Body of pancreas (tissue), 4 donors: ENCODE measurements at regions not wholly inside any gene's neighbourhood (a gene's known extent, or its start where the extent isn't known, plus 50 kb on each side); places are given as distances from the start of the nearest gene placed in this dataset.

Experiments used
- ATAC-seq: fragments of 150-250 bp; one replicate; pipeline ENCODE4 v1.9.1; 2016
- DNase-seq, 4 donors: peaks; one replicate each; pipeline ENCODE4 v3.0.0-alpha.2; 2019
- H3K27ac ChIP-seq, 4 donors: fragments of 200-600 bp; sonication (generic); 1 replicate in 3 of 4; 2 replicates in 1 of 4; pipeline versions ENCODE4 v1.5.1 to v1.6.1; 2016 to 2019; ENCODE audit warnings: mild to moderate bottlenecking in 1 of 4, mixed read lengths in 1 of 4, moderate library complexity in 1 of 4
- H3K27me3 ChIP-seq, 2 donors: fragments of 200-600 bp; sonication (generic); one replicate each; pipeline ENCODE4 v1.6.0; 2016; ENCODE audit warnings: mild to moderate bottlenecking in 1 of 2
- H3K36me3 ChIP-seq, 2 donors: fragments of 200-600 bp; sonication (generic); replicated peaks in 1 of 2; 2 replicates each; pipeline ENCODE4 v1.5.1; 2016; ENCODE audit warnings: low read depth in 2 of 2; ENCODE audit not compliant: insufficient read depth in 1 of 2
- H3K4me1 ChIP-seq: fragments of 200-600 bp; sonication (generic); one replicate; pipeline ENCODE4 v1.6.0; 2016
- H3K4me3 ChIP-seq, 2 donors: fragments of 200-600 bp; sonication (generic); 1 replicate in 1 of 2; 2 replicates in 1 of 2; pipeline ENCODE4 v1.5.1; 2016 to 2019
- H3K9me3 ChIP-seq, 3 donors: fragments of 200-600 bp; sonication (generic); 1 replicate in 2 of 3; 2 replicates in 1 of 3; pipeline ENCODE4 v1.5.1; 2016
- CTCF ChIP-seq, 7 experiments: fragments of 450-650 bp in 4 of 7; fragments of 200-600 bp in 3 of 7; sonication (generic) in 3 of 7; IDR thresholded peaks; one replicate each; pipeline ENCODE4 v1.5.1; 2016 to 2019; ENCODE audit warnings: antibody characterized with exemption in 7 of 7
- POLR2A ChIP-seq, 3 donors: fragments of 450-650 bp; IDR thresholded peaks; one replicate each; pipeline ENCODE4 v1.6.1; 2016; ENCODE audit warnings: antibody characterized with exemption in 3 of 3, mild to moderate bottlenecking in 2 of 3
- WGBS, 2 donors: methylation state at CpG; one replicate each; pipeline ENCODE4 v1.1.5; 2017; 5-methylcytosine and 5-hydroxymethylcytosine counted together
- intact Hi-C: fragments of 100-400 bp; cut with DNase I; formaldehyde crosslinking; loops from one replicate; pipeline ENCODE4 v1.15.1; 2023

DNA sequence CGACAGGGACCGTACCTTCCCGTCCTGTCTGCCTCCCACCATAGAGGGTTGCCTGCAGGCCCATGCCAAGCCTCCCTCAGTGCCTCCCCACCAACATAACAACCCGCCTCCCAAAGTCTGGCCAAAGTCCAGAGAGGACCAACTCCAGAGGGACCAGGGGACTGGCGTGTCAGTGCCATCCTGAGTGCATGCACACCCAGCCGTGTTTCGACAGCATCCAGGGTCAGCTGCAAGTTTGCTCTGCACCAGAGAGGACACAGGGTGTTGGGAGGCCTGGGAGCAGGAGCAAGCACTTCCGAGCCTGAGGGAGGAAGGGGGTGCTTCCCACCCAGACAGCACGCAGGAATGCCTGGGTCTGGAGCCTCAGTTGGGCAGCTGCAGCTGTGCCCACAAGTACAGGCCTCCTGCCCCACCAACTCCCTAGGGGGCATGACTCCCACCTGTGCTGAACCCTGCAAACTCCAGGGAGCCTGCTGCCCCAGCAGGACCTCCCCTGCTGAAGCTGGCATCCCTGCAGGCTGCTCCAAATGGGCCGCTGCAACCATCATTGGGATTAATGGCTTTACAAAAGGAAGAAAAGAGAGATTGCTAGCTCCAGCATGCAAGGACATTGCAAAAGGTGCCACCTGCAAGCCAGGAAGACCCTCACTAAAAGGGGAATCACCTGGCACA, 618.1 kb upstream of the FSHR start:
- H3K36me3 ChIP-seq = no peaks in the 10 kb centered on the region
- H3K27ac ChIP-seq = no peak overlapping the region
- H3K4me3 ChIP-seq = no peak overlapping the region
- ATAC-seq (no peak), DNase-seq (peak in 1 of 4 donors; percentile 12)
- H3K27me3 ChIP-seq = no peaks in the 10 kb centered on the region
- 83 to 84% methylated on average over 6 to 9 of the region's 10 CpGs for WGBS, 2 donors
- TF ChIP-seq POLR2A (IDR thresholded peaks at IDR 0.05) = no peak
- H3K9me3 ChIP-seq = no peaks in the 10 kb centered on the region
- intact Hi-C loops = no loop called here
- H3K4me1 ChIP-seq = no peaks in the 10 kb centered on the region

DNA sequence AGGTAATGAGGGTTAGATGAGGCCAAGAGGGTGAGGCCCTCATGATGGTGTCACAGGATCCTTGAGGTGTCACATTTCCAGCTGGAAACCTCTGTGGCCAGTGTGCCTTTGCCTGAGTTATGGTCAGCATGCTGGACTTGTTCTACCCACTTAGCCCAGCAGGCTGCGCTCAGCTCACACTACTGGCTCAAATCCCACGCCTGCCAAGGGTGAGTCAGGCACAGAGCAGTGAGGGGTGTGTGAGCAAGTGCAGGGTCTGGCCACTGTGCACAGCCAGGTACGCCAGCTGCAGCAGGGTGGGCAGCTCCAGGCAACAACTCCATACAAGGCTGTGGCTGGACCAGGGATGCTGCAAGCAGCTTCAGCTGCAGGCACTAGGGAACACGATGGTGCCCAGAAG, 616.6 kb upstream of the FSHR start:
- no peak overlapping the region for H3K27ac ChIP-seq
- WGBS, 2 donors = 30 to 44% methylated on average over 2 to 4 of the region's 4 CpGs
- intact Hi-C loops = no loop called here
- ATAC-seq = peak; percentile 80
- H3K9me3 ChIP-seq = no peaks in the 10 kb centered on the region
- no peaks in the 10 kb centered on the region for H3K27me3 ChIP-seq
- peak; percentile 59 to 77 (median 62) for DNase-seq
- no peak overlapping the region for H3K4me3 ChIP-seq
- TF ChIP-seq POLR2A (IDR thresholded peaks at IDR 0.05) (no peak), CTCF (IDR thresholded peaks at IDR 0.05) (peak; percentile 26 to 78 (median 60))
- no peaks in the 10 kb centered on the region for H3K36me3 ChIP-seq
- no peaks in the 10 kb centered on the region for H3K4me1 ChIP-seq

DNA sequence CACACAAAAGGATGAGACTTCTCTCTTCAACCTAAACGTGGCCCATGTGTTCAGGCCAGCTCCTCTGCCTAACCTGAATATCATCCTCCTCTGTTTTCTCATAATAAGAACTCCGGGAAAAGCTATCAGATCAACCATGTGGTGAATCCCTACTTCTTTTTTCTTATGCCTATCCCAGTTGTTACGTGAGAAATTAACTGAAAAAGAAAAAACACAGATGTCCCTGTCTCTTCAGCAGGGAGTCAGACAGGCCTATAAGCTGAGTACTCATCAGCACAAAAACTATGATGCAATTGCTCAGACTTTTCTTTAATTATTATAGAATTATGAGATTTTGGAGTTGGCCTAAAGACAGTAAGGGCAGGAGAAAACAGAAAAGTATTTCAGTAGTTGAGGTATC, 613.0 kb upstream of the FSHR start:
- Histone ChIP-seq H3K27me3 (no peaks in the 10 kb centered on the region), H3K4me3 (no peak overlapping the region), H3K4me1 (no peaks in the 10 kb centered on the region), H3K36me3 (no peaks in the 10 kb centered on the region), H3K27ac (no peak overlapping the region), H3K9me3 (no peaks in the 10 kb centered on the region)
- TF ChIP-seq POLR2A (IDR thresholded peaks at IDR 0.05) (no peak), CTCF (IDR thresholded peaks at IDR 0.05) (no peak)
- intact Hi-C loops = no loop called here
- ATAC-seq = no peak
- DNase-seq = no peak
- WGBS, 2 donors = 51 to 63% methylated on average over 3 of the region's 3 CpGs

DNA sequence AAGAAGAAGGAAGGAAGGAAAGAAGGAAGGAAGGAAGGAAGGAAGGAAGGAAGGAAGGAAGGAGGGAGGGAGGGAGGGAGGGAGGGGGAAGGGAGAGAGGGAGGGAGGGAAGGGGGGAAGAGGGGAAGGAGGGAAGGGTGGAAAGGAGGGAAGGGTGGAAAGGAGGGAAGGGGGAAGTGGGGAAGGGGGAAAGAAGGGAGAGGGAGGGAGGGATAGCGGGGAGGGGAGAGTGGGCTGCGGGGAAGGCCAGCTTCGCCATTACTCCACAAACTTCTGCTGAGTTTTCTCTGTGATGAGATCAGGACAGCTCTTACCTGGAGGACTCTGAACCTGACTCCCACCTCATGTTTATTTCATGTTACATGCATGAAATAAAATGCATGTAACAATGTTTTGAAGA, 601.5 kb upstream of the FSHR start:
- Histone ChIP-seq H3K4me3 (no peak overlapping the region), H3K27me3 (no peaks in the 10 kb centered on the region), H3K9me3 (no peaks in the 10 kb centered on the region), H3K27ac (no peak overlapping the region), H3K36me3 (no peaks in the 10 kb centered on the region), H3K4me1 (no peaks in the 10 kb centered on the region)
- TF ChIP-seq CTCF (IDR thresholded peaks at IDR 0.05) = no peak
- TF ChIP-seq POLR2A (IDR thresholded peaks at IDR 0.05) = no peak
- 90 to 98% methylated on average over 3 of the region's 3 CpGs for WGBS, 2 donors
- intact Hi-C loops = no loop called here
- DNase-seq (no peak), ATAC-seq (no peak)

DNA sequence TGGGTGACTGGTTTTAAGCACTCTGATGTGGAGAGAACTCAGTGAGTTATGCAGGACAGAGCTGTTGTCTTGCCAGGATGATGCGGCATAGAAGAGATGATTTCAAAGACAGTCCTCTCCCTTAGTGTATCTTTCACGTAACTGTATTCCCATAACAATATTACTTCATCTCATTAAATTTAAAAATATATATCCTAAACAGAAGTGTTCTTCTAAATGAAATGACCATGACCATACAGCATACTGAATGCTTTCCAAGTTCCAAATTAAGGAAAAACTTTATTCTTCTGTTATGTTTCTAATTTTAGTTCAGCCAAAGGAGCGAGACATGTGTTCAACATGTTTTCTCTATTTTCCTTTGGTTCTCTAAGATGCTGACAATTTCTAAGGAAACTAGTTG, 600.1 kb upstream of the FSHR start:
- TF ChIP-seq POLR2A (IDR thresholded peaks at IDR 0.05) (no peak), CTCF (IDR thresholded peaks at IDR 0.05) (no peak)
- Histone ChIP-seq H3K9me3 (no peaks in the 10 kb centered on the region), H3K36me3 (no peaks in the 10 kb centered on the region), H3K4me1 (no peaks in the 10 kb centered on the region), H3K27ac (no peak overlapping the region), H3K4me3 (no peak overlapping the region), H3K27me3 (no peaks in the 10 kb centered on the region)
- no peak for DNase-seq
- intact Hi-C loops = no loop called here
- 75% methylated on average over 3 of the region's 3 CpGs for WGBS, 2 donors
- ATAC-seq = no peak
